Mesothelial cell of epicardium (in vitro differentiated cells): ENCODE measurements at regions not wholly inside any gene's neighbourhood (a gene's known extent, or its start where the extent isn't known, plus 50 kb on each side); places are given as distances from the start of the nearest gene placed in this dataset.

Source experiments
- DNase-seq, 2 experiments: peaks; one replicate each; pipeline ENCODE4 v3.0.0; 2021; ENCODE audit warnings: low spot score in 2 of 2; ENCODE audit not compliant: unreplicated experiment in 2 of 2
- H3K27ac Mint-ChIP-seq: 2 replicates; pipeline ENCODE4 v1.8.0; 2021; ENCODE audit warnings: mixed read lengths
- H3K27me3 Mint-ChIP-seq: 2 replicates; pipeline ENCODE4 v1.8.0; 2021; ENCODE audit warnings: low read depth, mixed read lengths
- H3K36me3 Mint-ChIP-seq: 2 replicates; pipeline ENCODE4 v1.8.0; 2021; ENCODE audit warnings: mixed read lengths
- H3K4me1 Mint-ChIP-seq: 2 replicates; pipeline ENCODE4 v1.8.0; 2021; ENCODE audit warnings: mixed read lengths
- H3K4me3 Mint-ChIP-seq: 2 replicates; pipeline ENCODE4 v1.8.0; 2021; ENCODE audit warnings: mild to moderate bottlenecking, moderate library complexity, mixed read lengths
- H3K9me3 Mint-ChIP-seq: 2 replicates; pipeline ENCODE4 v1.8.0; 2021; ENCODE audit warnings: mixed read lengths
- TF ChIP-seq, protein P1 (sequence below): fragments of 200-600 bp; sonication (generic); IDR thresholded peaks from one replicate; pipeline ENCODE4 v1.5.0; 2021; ENCODE audit warnings: antibody characterized with exemption; ENCODE audit not compliant: unreplicated experiment

DNA sequence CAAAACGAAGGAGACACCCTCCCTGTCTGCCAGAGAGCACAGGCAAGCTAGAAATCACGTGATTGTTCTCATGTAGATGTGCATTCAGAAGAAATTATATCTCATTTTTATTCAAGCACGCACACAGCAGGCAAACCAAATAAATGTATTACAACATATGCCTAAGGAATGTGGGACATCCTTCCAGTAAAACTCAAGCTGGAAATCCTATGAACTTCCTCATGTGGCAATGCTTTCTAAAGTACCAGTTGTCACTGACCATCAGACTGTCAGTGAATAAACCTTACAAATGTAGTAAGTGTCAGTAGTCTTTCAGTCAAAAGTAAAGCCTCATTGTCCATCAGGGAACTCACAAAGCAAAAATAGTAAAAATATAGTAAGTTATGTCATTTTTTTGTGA lies 350.1 kb upstream of the POM121L12 start:
- H3K27me3 Mint-ChIP-seq, result no peaks in the 10 kb centered on the region
- no peaks in the 10 kb centered on the region for H3K36me3 Mint-ChIP-seq
- peaks cover 4% of the 10 kb centered on the region for H3K9me3 Mint-ChIP-seq
- DNase-seq, result no peak
- no peak overlapping the region for H3K27ac Mint-ChIP-seq
- H3K4me3 Mint-ChIP-seq, result no peak overlapping the region
- H3K4me1 Mint-ChIP-seq, result peaks cover 13% of the 10 kb centered on the region
- TF ChIP-seq, protein P1, sequence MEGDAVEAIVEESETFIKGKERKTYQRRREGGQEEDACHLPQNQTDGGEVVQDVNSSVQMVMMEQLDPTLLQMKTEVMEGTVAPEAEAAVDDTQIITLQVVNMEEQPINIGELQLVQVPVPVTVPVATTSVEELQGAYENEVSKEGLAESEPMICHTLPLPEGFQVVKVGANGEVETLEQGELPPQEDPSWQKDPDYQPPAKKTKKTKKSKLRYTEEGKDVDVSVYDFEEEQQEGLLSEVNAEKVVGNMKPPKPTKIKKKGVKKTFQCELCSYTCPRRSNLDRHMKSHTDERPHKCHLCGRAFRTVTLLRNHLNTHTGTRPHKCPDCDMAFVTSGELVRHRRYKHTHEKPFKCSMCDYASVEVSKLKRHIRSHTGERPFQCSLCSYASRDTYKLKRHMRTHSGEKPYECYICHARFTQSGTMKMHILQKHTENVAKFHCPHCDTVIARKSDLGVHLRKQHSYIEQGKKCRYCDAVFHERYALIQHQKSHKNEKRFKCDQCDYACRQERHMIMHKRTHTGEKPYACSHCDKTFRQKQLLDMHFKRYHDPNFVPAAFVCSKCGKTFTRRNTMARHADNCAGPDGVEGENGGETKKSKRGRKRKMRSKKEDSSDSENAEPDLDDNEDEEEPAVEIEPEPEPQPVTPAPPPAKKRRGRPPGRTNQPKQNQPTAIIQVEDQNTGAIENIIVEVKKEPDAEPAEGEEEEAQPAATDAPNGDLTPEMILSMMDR, result no peak

DNA sequence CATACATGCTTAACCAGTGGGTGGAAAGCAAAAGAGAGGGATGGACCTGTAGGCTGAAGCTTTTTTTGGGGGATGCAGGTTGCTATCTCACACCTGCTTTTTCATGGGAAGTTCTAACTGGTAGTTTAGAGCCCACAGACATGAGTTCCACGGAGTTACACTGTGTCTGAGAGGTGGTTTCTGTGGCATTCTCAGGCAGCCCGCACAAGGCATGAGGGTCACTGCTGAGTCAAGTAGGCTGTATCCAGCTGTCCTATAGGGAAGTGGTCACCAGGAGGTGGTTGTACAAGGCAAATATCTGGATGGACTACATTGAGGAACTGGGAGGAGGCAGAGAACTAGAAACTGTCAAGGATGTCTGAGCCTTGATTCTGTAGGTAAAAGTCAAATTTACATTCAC lies 351.0 kb upstream of the POM121L12 start:
- Mint-ChIP-seq H3K4me3 (no peak overlapping the region), H3K4me1 (peaks cover 13% of the 10 kb centered on the region), H3K27ac (no peak overlapping the region), H3K36me3 (no peaks in the 10 kb centered on the region), H3K9me3 (peaks cover 2% of the 10 kb centered on the region), H3K27me3 (no peaks in the 10 kb centered on the region)
- TF ChIP-seq, protein P1, result no peak
- DNase-seq, result no peak

DNA sequence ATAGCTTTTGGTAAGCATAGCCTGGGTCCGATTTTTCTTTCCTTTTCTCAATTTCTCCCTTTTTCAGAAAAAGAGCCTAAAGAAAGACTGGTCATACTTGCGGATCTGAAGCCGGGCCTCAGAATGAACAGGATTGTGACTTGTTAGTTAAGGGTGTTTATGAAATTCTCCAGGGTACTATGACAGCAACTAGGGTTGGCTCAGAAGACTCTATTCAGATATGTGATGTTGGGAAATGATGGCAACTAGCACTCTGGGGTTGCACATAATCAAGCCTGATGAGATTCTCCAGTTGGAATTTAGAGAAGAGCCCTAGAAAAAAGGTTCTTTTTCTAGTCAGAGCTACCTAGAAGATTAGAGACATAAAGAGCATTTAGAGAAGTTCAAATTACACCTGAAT lies 352.4 kb upstream of the POM121L12 start:
- no peak for DNase-seq
- Mint-ChIP-seq H3K4me1 (peaks cover 13% of the 10 kb centered on the region), H3K4me3 (no peak overlapping the region), H3K27me3 (no peaks in the 10 kb centered on the region), H3K9me3 (peaks cover 4% of the 10 kb centered on the region), H3K36me3 (no peaks in the 10 kb centered on the region), H3K27ac (no peak overlapping the region)
- TF ChIP-seq, protein P1, result no peak

DNA sequence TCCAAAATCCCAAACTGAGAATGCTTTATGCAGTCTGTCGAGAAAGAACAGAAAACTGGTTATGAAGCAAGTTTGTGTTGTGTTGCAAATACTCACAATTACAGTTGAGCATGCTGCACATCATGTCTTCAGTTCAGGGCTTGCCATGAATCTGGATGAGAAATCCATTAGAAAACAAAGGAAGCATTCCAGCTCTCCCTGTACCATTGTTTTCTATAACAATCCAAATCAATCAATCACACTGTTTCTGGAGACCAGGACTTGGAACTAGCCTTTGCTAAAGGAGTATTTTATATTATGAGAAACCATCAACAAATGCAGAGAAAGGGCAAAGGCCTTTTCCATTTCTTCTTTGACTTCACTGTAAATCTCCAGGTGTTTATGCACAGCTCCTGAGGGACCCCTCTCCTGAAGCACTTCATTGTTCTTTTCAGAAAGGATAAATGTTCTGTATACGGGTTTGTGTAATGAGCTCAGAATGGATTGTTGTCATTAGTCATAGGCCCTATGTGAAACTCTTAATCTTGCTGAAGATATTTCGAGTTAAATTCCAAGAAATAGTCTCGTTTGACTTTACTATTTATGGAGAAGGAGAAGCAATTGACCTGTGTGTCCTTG lies 364.7 kb upstream of the POM121L12 start:
- DNase-seq, result no peak
- no peak overlapping the region for H3K4me3 Mint-ChIP-seq
- TF ChIP-seq, protein P1, result no peak
- H3K9me3 Mint-ChIP-seq, result no peaks in the 10 kb centered on the region
- H3K27me3 Mint-ChIP-seq, result no peaks in the 10 kb centered on the region
- peaks cover 4% of the 10 kb centered on the region for H3K4me1 Mint-ChIP-seq
- H3K27ac Mint-ChIP-seq, result no peak overlapping the region
- no peaks in the 10 kb centered on the region for H3K36me3 Mint-ChIP-seq

DNA sequence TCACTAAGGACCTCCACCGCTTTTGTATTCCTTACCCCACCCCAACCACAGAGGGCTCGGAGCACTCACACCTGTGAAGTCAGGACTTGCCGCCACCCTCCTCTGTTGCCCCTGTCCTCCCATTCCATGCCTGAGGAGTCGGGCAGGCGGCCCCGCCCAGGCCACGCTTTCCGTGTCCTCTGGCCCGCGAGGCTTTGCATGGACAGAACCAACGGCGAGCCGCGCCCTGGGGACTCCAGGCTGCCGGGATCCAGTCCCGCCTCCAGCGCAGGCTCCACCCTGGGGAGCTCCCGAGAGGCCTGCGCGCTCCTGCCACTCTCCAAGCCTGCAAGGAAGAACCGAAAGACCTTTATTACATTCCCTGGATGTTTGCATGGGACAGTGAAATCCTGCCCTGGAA lies 366.4 kb upstream of the POM121L12 start:
- H3K9me3 Mint-ChIP-seq, result no peaks in the 10 kb centered on the region
- TF ChIP-seq, protein P1, result no peak
- no peak overlapping the region for H3K4me3 Mint-ChIP-seq
- no peaks in the 10 kb centered on the region for H3K36me3 Mint-ChIP-seq
- H3K27me3 Mint-ChIP-seq, result no peaks in the 10 kb centered on the region
- no peak for DNase-seq
- no peak overlapping the region for H3K27ac Mint-ChIP-seq
- peaks cover 4% of the 10 kb centered on the region for H3K4me1 Mint-ChIP-seq

DNA sequence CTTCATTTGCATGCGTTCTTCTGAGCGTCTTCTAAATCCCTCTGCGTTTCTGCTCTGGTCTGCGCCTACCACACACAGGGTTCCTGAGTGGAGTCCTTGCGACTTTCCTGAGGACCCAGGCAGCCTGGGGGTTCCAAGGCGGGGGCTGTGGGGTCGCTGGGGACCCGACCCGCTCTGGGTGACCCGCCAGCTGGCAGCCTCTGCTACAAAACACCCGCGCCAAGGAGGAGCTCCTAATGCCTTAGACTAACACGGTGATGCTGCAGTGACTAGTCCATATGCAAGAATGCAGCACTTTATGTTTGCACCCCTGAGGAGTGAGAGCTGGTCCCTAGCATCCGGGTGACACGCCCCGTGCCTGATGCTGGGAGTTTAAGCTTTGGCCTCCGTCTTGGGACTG lies 367.0 kb upstream of the POM121L12 start:
- Mint-ChIP-seq H3K9me3 (no peaks in the 10 kb centered on the region), H3K27me3 (no peaks in the 10 kb centered on the region), H3K4me3 (no peak overlapping the region), H3K4me1 (peaks cover 4% of the 10 kb centered on the region), H3K27ac (no peak overlapping the region), H3K36me3 (no peaks in the 10 kb centered on the region)
- TF ChIP-seq, protein P1, result no peak
- DNase-seq, result no peak
